ENCODE measurements at regions not wholly inside any gene's neighbourhood (a gene's known extent, or its start where the extent isn't known, plus 50 kb on each side); places are given as distances from the start of the nearest gene placed in this dataset.

GRCh38 chr4:33802578-33802977 lies 2441.7 kb downstream of the ARAP2 start:
- TF ChIP-seq CTCF (IDR thresholded peaks at IDR 0.05) = no peak
- no peak for TF ChIP-seq POLR2A (IDR thresholded peaks at IDR 0.05)
